Testis (tissue), 2 donors: ENCODE measurements at regions not wholly inside any gene's neighbourhood (a gene's known extent, or its start where the extent isn't known, plus 50 kb on each side); places are given as distances from the start of the nearest gene placed in this dataset.

Experiments
- DNase-seq: peaks from one replicate; pipeline ENCODE4 v3.0.0-alpha.2; 2019
- H3K27ac ChIP-seq, 2 donors: fragments of 200-600 bp; sonication (generic); one replicate each; pipeline ENCODE4 v1.5.1; 2019
- H3K27me3 ChIP-seq: fragments of 200-600 bp; sonication (generic); one replicate; pipeline ENCODE4 v1.5.1; 2019
- H3K36me3 ChIP-seq: fragments of 200-600 bp; sonication (generic); one replicate; pipeline ENCODE4 v1.5.1; 2017; ENCODE audit warnings: low read depth; ENCODE audit errors: missing control alignments
- H3K4me1 ChIP-seq: fragments of 200-600 bp; sonication (generic); one replicate; pipeline ENCODE4 v1.5.1; 2019
- H3K4me3 ChIP-seq, 2 donors: fragments of 200-600 bp; sonication (generic); one replicate each; pipeline ENCODE4 v1.5.1; 2017 to 2019
- H3K9me3 ChIP-seq: fragments of 200-600 bp; sonication (generic); one replicate; pipeline ENCODE4 v1.5.1; 2017
- POLR2A ChIP-seq: fragments of 450-650 bp; IDR thresholded peaks from one replicate; pipeline ENCODE4 v1.6.1; 2017; ENCODE audit warnings: antibody characterized with exemption, mild to moderate bottlenecking, moderate library complexity
- WGBS, 2 donors: methylation state at CpG; one replicate each; pipeline ENCODE4 v1.1.5; 2018; 5-methylcytosine and 5-hydroxymethylcytosine counted together
- intact Hi-C: fragments of 100-400 bp; cut with DNase I; formaldehyde crosslinking; loops from one replicate; pipeline ENCODE4 v1.15.1; 2023; ENCODE audit warnings: low total_unique reads
- TF ChIP-seq, protein P1 (sequence below), 3 experiments: fragments of 450-650 bp in 2 of 3; fragments of 200-600 bp in 1 of 3; sonication (generic) in 1 of 3; IDR thresholded peaks; one replicate each; pipeline ENCODE4 v1.5.1; 2016 to 2019; ENCODE audit warnings: antibody characterized with exemption in 3 of 3, mild to moderate bottlenecking in 2 of 3, moderate library complexity in 1 of 3

DNA sequence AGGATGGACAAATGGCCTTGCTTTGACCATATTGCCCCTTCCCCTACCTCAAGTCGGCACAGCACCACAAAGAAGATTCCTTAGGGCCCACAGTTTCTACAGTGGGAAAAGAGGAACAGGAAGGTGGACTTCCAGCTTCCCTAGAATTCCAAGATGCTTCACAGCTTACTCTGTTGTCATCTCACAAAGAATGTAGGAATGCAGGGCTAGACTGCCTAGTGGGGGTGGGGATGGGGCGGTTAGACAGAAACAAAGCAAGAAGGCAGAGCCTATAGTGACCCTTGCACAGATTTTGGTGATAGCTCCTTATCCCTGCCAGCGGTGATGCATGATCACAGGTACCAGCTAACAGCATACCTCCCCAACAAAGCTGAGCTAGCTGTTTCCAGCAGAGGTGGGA lies 607.6 kb upstream of the MAN1A1 start:
- Histone ChIP-seq H3K9me3 (no peaks in the 10 kb centered on the region), H3K36me3 (no peaks in the 10 kb centered on the region), H3K4me3 (no peak overlapping the region), H3K27ac (no peak overlapping the region), H3K4me1 (no peaks in the 10 kb centered on the region), H3K27me3 (no peaks in the 10 kb centered on the region)
- intact Hi-C loops, result no loop called here
- TF ChIP-seq, protein P1, sequence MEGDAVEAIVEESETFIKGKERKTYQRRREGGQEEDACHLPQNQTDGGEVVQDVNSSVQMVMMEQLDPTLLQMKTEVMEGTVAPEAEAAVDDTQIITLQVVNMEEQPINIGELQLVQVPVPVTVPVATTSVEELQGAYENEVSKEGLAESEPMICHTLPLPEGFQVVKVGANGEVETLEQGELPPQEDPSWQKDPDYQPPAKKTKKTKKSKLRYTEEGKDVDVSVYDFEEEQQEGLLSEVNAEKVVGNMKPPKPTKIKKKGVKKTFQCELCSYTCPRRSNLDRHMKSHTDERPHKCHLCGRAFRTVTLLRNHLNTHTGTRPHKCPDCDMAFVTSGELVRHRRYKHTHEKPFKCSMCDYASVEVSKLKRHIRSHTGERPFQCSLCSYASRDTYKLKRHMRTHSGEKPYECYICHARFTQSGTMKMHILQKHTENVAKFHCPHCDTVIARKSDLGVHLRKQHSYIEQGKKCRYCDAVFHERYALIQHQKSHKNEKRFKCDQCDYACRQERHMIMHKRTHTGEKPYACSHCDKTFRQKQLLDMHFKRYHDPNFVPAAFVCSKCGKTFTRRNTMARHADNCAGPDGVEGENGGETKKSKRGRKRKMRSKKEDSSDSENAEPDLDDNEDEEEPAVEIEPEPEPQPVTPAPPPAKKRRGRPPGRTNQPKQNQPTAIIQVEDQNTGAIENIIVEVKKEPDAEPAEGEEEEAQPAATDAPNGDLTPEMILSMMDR (IDR thresholded peaks at IDR 0.05), result no peak
- no peak for TF ChIP-seq POLR2A
- WGBS, 2 donors, result 83 to 88% methylated on average over 3 of the region's 3 CpGs
- DNase-seq, result no peak

DNA sequence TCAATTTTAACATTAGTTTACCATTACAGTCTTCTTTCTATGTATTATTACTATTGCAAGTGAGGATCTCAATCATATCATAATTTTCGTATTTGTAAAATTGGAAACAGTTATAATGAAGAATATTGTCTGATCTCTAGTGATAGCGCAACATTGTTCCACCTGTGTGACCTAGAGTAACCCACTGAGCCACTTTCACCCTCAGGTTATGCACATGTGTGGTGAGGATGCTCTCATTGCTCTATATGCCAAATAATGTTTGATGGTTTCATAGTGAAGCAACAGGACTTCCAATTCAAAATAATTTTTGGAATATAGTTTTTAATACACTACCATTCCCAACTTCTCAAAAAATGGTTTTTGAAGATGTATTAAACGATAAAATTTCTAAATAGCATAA lies 603.1 kb upstream of the MAN1A1 start:
- intact Hi-C loops, result no loop called here
- 80 to 87% methylated on average over 3 of the region's 3 CpGs for WGBS, 2 donors
- TF ChIP-seq, protein P1 (IDR thresholded peaks at IDR 0.05), result no peak
- TF ChIP-seq POLR2A, result no peak

DNA sequence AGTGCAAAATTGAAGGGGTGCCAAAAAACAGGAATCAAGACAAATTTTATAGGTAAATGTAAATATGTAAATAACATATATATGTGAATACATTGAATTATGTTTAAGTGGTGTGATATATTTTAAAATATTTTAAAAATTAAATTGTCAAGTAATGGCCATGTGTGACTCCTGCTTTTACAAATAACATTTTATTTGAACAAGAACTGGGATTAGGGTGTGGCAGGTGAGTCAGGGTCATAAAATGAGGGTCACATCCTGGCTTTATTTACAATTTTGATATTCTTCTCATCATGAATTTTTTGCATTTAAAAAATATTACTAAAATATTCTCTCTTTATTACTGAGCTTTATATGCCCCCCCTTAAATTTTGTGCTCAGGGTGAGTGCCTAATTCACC lies 601.1 kb upstream of the MAN1A1 start:
- DNase-seq, result no peak
- no peak for TF ChIP-seq POLR2A
- TF ChIP-seq, protein P1 (IDR thresholded peaks at IDR 0.05), result no peak

More for the DNA sequence above, 603.1 kb upstream of the MAN1A1 start:
- H3K9me3 ChIP-seq, result no peaks in the 10 kb centered on the region
- H3K4me1 ChIP-seq, result no peaks in the 10 kb centered on the region
- H3K36me3 ChIP-seq, result no peaks in the 10 kb centered on the region
- no peak overlapping the region for H3K27ac ChIP-seq
- H3K27me3 ChIP-seq, result no peaks in the 10 kb centered on the region
- no peak for DNase-seq
- H3K4me3 ChIP-seq, result no peak overlapping the region

DNA sequence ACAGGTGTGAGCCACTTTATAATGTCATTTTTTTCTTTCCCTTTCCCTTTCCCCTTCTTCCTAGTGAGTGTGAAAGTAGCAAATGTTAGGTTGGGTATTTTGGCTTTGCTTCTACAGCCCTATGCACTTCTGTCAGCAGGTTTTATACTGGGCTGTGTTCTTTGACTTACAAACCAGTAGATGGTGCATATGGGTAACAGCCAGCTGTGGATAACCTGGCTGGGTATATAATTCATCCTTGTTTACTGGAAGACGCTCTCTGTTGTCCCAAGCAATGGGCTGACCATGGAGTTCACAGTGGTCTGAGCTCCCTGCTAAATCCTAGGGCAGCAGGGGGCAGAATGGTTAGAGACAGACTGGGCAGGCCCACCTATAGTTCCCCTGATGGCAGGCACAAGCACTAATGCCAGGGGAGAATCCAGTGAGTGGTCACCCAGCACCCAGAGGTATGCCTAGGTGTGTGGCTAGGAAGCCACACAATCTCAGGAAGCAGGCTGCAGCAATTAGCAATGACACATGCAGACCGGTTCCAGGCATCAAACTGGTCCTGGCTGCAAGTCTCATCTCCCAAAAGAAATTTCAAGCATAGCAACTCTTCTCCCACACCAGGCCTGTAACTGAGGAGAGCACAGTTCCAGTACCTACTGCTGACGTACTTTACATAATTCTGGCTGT lies 592.7 kb upstream of the MAN1A1 start:
- Histone ChIP-seq H3K27me3 (no peaks in the 10 kb centered on the region), H3K4me3 (no peak overlapping the region), H3K27ac (no peak overlapping the region), H3K9me3 (no peaks in the 10 kb centered on the region), H3K4me1 (no peaks in the 10 kb centered on the region), H3K36me3 (no peaks in the 10 kb centered on the region)
- DNase-seq, result no peak
- no peak for TF ChIP-seq POLR2A
- TF ChIP-seq, protein P1 (IDR thresholded peaks at IDR 0.05), result no peak
- WGBS, 2 donors, result 90 to 93% methylated on average over 2 to 3 of the region's 3 CpGs
- intact Hi-C loops, result no loop called here

More for the DNA sequence above, 601.1 kb upstream of the MAN1A1 start:
- Histone ChIP-seq H3K9me3 (no peaks in the 10 kb centered on the region), H3K27me3 (no peaks in the 10 kb centered on the region), H3K4me1 (no peaks in the 10 kb centered on the region), H3K27ac (no peak overlapping the region), H3K4me3 (no peak overlapping the region), H3K36me3 (no peaks in the 10 kb centered on the region)
- intact Hi-C loops, result no loop called here

DNA sequence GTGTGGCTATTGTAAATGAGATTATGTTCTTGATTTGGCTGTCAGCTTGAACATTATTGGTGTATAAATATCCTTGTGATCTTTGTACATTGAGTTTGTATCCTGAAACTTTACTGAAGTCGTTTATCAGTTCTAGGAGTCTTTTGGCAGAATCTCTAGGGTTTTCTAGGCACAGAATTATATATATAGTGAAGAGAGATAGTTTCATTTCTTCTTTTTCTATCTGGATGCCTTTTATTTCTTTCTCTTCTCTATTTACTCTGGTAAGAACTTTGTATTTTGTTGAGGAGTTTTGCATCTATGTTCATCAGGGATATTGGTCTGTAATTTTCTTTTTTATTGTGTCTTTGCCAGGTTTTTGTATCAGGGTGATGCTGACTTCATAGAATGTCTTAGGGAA lies 589.2 kb upstream of the MAN1A1 start:
- DNase-seq, result no peak
- no peaks in the 10 kb centered on the region for H3K27me3 ChIP-seq
- H3K4me3 ChIP-seq, result no peak overlapping the region
- no peak overlapping the region for H3K27ac ChIP-seq
- WGBS, 2 donors, result 67 to 86% methylated on average over 1 of the region's 1 CpG
- H3K9me3 ChIP-seq, result no peaks in the 10 kb centered on the region
- intact Hi-C loops, result no loop called here
- no peaks in the 10 kb centered on the region for H3K36me3 ChIP-seq
- H3K4me1 ChIP-seq, result no peaks in the 10 kb centered on the region
- TF ChIP-seq, protein P1 (IDR thresholded peaks at IDR 0.05), result no peak
- TF ChIP-seq POLR2A, result no peak
